Tibial nerve (tissue), 1 donor: ENCODE measurements at regions not wholly inside any gene's neighbourhood (a gene's known extent, or its start where the extent isn't known, plus 50 kb on each side); places are given as distances from the start of the nearest gene placed in this dataset. TPM values are rescaled to one million over a fixed set of nuclear protein-coding genes. Genes with fewer than 3 reads are reported as not detected.

Source experiments
- small RNA-seq: library from RNA; depleted of rRNA; stranded (forward); fragments of <200 nt; gene quantifications from one replicate; pipeline ENCODE3, GENCODE V24; 2016

Small RNA genes lying in the stretch of these regions (small RNA-seq; reads per million reads assigned to genes)
- gene AL445647.2: not detected
- not detected for gene BRK1P2
- not detected for gene RF00212
- not detected for gene RNA5SP34
- gene RNU6-75P: not detected
